ENCODE measurements at regions not wholly inside any gene's neighbourhood (a gene's known extent, or its start where the extent isn't known, plus 50 kb on each side); places are given as distances from the start of the nearest gene placed in this dataset.

GRCh38 chr18:68525091-68525490, 189.8 kb downstream of the TMX3 start:
- DNase-seq (ENCODE audit: low read depth), result no peak

GRCh38 chr18:68520406-68521075, 194.4 kb downstream of the TMX3 start:
- DNase-seq (ENCODE audit: low read depth), result peak; percentile 33

- no peak for DNase-seq (ENCODE audit: low read depth)
Measured at GRCh38 chr18:68519336-68519735, 195.6 kb downstream of the TMX3 start.

DNA sequence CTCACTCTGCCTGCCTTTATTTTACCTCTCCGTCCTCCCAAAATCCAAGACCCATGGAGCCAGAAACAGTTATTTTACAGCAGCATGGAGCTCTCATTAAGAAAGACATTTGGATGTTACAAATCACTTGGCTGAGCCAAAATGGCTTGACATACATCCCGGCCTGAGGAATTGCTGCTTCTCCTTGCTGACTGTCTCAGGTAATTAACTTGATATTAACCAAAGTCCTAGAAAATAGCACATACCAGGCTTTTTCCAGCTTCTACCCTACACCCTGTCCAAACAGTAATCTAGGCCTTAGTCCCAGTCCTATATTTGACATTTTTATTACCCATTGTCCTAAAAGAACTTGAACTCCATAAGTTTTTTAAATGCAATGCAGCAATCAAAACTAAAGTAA, 205.0 kb downstream of the TMX3 start:
- DNase-seq (ENCODE audit: low read depth), result no peak

- DNase-seq (ENCODE audit: low read depth), result peak; percentile 48
Measured at GRCh38 chr18:68507781-68508180, 207.1 kb downstream of the TMX3 start.

GRCh38 chr18:68505178-68505574, 209.7 kb downstream of the TMX3 start:
- DNase-seq (ENCODE audit: low read depth), result no peak

DNA sequence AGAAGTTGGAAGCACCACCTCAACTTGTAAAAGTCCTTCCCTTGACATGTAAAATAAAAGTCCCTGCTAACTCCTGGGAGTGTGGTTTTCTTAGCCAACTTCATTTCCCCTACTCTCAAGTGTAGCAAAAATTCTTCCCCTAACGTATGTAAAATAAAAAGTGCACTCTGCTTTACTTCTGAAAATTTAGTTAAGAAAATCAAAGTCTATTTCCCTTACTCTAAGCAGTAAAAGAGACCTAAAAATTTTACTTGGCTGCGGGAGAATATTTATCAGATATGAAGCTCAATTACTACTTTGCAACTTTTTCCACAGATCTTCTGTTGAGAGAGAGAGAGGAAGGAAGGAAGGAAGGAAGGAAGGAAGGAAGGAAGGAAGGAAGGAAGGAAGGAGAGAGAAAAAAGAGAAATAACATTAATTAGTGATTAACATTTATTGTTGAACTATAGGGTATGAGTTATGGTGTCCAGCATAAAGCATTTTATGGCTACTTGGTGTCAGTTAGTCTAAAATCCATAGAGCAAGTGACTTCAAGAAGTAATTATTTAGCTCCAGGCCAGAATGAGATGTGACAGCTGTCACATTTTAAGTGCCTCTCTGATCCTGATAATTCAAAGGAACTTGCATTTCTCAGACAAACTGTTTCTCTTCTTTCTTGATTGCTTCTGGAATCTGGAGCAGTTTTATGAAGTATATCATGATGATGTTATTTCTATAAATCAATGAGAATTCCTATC, 210.3 kb downstream of the TMX3 start:
- DNase-seq (ENCODE audit: low read depth), result no peak

- no peak for DNase-seq (ENCODE audit: low read depth)
Measured at GRCh38 chr18:68500556-68500955, 214.4 kb downstream of the TMX3 start.

DNA sequence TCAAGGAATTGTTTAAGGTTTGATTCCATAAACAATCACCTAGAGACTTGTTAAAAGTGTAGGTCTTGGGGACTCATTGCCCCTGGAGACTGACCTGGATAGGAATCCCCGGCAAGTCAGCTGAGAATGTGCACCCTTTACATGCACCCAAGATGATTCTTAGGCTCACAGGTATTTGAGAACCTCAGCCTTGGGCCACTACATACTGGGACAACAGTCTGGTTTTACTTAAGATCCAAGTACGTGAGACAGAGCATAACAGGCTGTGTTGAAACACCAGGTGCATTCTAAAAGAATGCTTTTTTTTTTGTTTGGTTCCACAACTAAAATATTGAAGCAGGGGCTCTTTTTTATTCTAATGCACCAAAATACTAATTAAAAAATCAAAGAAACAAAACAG, 215.8 kb downstream of the TMX3 start:
- no peak for DNase-seq (ENCODE audit: low read depth)

DNA sequence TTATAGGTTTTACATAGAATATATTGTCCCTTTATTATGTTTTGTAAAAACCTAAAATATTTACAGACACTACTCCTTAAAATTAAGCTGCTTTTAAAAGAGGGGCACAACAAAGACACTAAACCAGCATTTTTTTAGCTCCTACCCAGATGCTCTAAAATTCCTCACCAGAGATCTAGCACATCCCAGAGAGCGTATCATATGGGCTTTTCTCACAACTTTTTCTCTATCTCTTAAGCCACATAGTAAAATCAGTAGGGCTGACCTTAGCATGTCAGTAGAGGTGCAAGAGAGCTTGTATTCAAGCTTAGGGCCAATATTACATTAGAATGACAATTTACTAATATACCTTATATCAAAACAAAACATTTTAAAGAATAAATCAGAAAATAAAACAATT, 216.3 kb downstream of the TMX3 start:
- DNase-seq (ENCODE audit: low read depth), result no peak

- no peak for DNase-seq (ENCODE audit: low read depth)
Measured at GRCh38 chr18:68498185-68498584, 216.7 kb downstream of the TMX3 start.

GRCh38 chr18:68494802-68495581, 219.9 kb downstream of the TMX3 start:
- DNase-seq (ENCODE audit: low read depth), result peak; percentile 82

- DNase-seq (ENCODE audit: low read depth), result no peak
Measured at GRCh38 chr18:68489013-68489792, 225.7 kb downstream of the TMX3 start.

DNA sequence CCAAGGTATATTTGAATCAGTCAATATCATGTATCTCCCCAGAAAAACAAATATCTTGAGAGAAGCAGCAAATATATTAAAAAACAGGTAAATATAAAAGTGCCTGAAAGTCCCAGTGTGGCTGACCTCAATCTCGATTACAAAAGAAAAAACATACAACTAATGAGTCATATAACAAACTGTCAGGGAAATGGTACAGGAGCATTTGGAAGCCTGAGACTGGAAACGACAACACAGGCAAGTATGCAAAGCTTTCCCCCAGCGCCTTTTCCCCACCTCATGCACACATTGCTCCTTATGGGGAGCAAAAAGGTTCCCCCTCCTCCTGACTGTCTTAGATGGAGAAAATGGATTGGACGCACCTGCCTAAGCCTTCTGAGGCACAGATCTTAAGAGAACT, 230.7 kb downstream of the TMX3 start:
- DNase-seq (ENCODE audit: low read depth), result no peak

GRCh38 chr18:68482815-68483214, 232.1 kb downstream of the TMX3 start:
- DNase-seq (ENCODE audit: low read depth), result no peak

DNA sequence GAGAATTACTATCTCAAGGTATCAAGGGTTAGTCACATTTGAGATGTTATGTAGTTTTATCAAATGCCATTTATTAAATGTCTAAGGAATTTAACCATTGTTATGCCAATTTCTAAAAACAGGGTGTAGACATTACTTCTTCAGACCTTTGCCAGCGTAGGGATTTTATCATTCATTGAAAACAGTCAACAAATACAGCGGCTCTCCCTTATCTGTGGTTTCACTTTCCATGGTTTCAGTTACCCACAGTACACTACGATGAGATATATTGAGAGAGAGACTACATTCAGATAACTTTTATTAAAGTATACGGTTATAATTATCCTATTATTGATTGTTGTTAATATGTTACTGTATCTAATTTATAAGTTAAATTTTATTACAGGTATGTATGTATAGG, 234.7 kb downstream of the TMX3 start:
- DNase-seq (ENCODE audit: low read depth), result no peak

DNA sequence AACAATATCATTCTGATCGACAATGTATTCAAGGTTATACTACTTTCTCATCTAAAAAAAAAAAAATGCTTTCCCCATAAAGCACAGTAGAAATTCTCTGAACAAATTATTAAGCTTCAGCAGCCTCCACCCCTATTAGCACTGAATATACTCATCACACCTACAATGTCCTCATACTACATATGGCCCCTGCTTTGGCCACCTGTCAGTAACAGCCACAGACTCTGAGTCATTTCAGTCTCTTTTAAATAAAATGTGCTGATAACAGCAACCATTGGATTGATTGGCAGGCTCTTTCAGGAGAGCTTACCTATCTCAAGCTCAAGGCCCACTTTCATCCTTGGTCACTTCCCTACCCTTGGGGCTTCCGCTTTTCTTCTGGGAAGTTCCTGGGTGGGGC, 236.7 kb downstream of the TMX3 start:
- no peak for DNase-seq (ENCODE audit: low read depth)

- DNase-seq (ENCODE audit: low read depth), result no peak
Measured at GRCh38 chr18:68475883-68476282, 239.0 kb downstream of the TMX3 start.

DNA sequence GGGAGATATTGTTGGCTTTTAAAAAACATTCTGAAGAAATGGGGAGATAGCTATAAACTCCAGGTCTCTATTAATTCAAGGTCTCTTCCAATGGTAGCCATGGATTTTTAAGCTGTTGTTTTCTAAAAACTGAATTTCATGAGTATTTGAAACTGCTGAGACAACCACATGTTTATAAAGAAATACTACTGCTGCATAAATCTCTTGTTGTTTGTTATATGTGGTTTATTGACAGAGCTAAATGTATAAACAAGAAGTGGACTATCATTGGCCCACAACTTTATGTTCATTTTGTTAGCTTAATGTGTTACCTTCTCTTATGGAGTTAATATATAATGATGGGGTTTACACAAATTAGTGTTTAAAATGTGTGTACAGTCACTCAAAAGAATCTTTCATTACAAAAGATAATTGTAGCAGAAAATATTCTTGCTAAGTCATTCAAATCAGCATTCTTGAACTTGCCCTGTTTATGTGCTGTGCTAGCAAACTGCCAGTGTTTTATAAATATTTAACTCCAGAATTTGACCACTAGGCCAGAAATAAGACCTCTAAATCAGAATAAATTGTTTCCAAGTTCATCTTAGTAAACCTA, 242.1 kb downstream of the TMX3 start:
- DNase-seq (ENCODE audit: low read depth), result no peak

GRCh38 chr18:68469049-68469625, 245.8 kb downstream of the TMX3 start:
- DNase-seq (ENCODE audit: low read depth), result no peak

DNA sequence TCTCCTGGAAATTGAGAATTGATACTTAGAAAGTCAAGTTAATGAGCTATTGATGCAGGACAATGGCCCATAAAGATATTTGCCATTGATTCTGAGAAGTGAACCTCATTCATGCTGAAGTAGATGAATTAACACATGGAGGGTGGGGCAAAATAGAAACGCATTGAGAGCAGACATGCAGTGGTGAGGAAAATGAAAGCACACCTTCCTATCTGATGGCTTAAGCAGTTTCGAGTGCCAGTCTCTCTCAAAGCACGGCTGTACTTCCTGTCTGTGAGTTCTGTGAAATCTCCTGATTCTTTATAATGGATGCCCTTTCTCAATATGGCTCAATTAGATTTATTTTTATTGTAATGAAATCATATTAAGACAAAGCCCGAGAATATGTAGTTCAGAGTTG, 247.0 kb downstream of the TMX3 start:
- no peak for DNase-seq (ENCODE audit: low read depth)

- DNase-seq (ENCODE audit: low read depth), result no peak
Measured at GRCh38 chr18:68467329-68467728, 247.6 kb downstream of the TMX3 start.
